ENCODE measurements at regions not wholly inside any gene's neighbourhood (a gene's known extent, or its start where the extent isn't known, plus 50 kb on each side); places are given as distances from the start of the nearest gene placed in this dataset.

- Histone ChIP-seq H3K4me1 (ENCODE audit: insufficient read depth, low read length, poor library complexity, severe bottlenecking) (no peaks in the 10 kb centered on the region), H3K36me3 (ENCODE audit: insufficient read depth, low read length, poor library complexity, severe bottlenecking) (no peaks in the 10 kb centered on the region), H3K9me3 (ENCODE audit: low read depth, low read length, poor library complexity, severe bottlenecking) (no peaks in the 10 kb centered on the region), H3K27me3 (replicated peaks; ENCODE audit: insufficient read depth, low read depth, low read length, poor library complexity) (no peaks in the 10 kb centered on the region), H3K4me3 (ENCODE audit: low read depth, low read length, poor library complexity, severe bottlenecking) (no peak overlapping the region), H3K27ac (ENCODE audit: low read depth, low read length, poor library complexity, severe bottlenecking) (no peak overlapping the region)
- intact Hi-C loops (cut with micrococcal nuclease; ENCODE audit: unreplicated experiment), result no loop called here
- BruUV-seq (replicated peaks), result no TSS peak
- ChIA-PET POLR2A (ENCODE audit: low non-redundant PET) (no interaction called here), CTCF (interaction anchor here (1.3 kb wide), 1 partner anchor 17 kb away, joined by 6 read pairs; no protein-coding TSS in a partner anchor)
- TF ChIP-seq EZH2 (IDR thresholded peaks at IDR 0.05; ENCODE audit: borderline replicate concordance, low read depth, low read length, poor library complexity, severe bottlenecking), result no peak
- no peak for TF ChIP-seq CTCF (conservative IDR thresholded peaks at IDR 0.05; ENCODE audit: low read depth, low read length)
- DNase-seq (ENCODE audit: low spot score), result no peak
These were observed 184.0 kb upstream of the ACTBL2 start for GRCh38 chr5:57666582-57666981.

GRCh38 chr5:57665146-57665936, 182.7 kb upstream of the ACTBL2 start:
- intact Hi-C loops (cut with micrococcal nuclease; ENCODE audit: unreplicated experiment), result no loop called here
- BruUV-seq (replicated peaks), result no TSS peak

GRCh38 chr5:57664700-57665099, 182.1 kb upstream of the ACTBL2 start:
- H3K36me3 ChIP-seq (ENCODE audit: insufficient read depth, low read length, poor library complexity, severe bottlenecking), result no peaks in the 10 kb centered on the region
- ChIA-PET CTCF (no interaction called here), POLR2A (ENCODE audit: low non-redundant PET) (no interaction called here)
- intact Hi-C loops (cut with micrococcal nuclease; ENCODE audit: unreplicated experiment), result no loop called here
- no peak for DNase-seq (ENCODE audit: low spot score)
- no TSS peak for BruUV-seq (replicated peaks)
- no peak for TF ChIP-seq CTCF (conservative IDR thresholded peaks at IDR 0.05; ENCODE audit: low read depth, low read length)
- no peak for TF ChIP-seq EZH2 (IDR thresholded peaks at IDR 0.05; ENCODE audit: borderline replicate concordance, low read depth, low read length, poor library complexity, severe bottlenecking)
- no peak overlapping the region for H3K4me3 ChIP-seq (ENCODE audit: low read depth, low read length, poor library complexity, severe bottlenecking)
- no peaks in the 10 kb centered on the region for H3K9me3 ChIP-seq (ENCODE audit: low read depth, low read length, poor library complexity, severe bottlenecking)
- no peaks in the 10 kb centered on the region for H3K27me3 ChIP-seq (replicated peaks; ENCODE audit: insufficient read depth, low read depth, low read length, poor library complexity)
- no peaks in the 10 kb centered on the region for H3K4me1 ChIP-seq (ENCODE audit: insufficient read depth, low read length, poor library complexity, severe bottlenecking)
- H3K27ac ChIP-seq (ENCODE audit: low read depth, low read length, poor library complexity, severe bottlenecking), result no peak overlapping the region

More at GRCh38 chr5:57665146-57665936, 182.7 kb upstream of the ACTBL2 start:
- no peaks in the 10 kb centered on the region for H3K36me3 ChIP-seq (ENCODE audit: insufficient read depth, low read length, poor library complexity, severe bottlenecking)
- TF ChIP-seq CTCF (conservative IDR thresholded peaks at IDR 0.05; ENCODE audit: low read depth, low read length) (no peak), EZH2 (IDR thresholded peaks at IDR 0.05; ENCODE audit: borderline replicate concordance, low read depth, low read length, poor library complexity, severe bottlenecking) (no peak)
- H3K27ac ChIP-seq (ENCODE audit: low read depth, low read length, poor library complexity, severe bottlenecking), result no peak overlapping the region
- ChIA-PET CTCF (interaction anchor here (1.3 kb wide), 1 partner anchor 15 kb away, joined by 6 read pairs; no protein-coding TSS in a partner anchor), POLR2A (ENCODE audit: low non-redundant PET) (no interaction called here)
- no peak for DNase-seq (ENCODE audit: low spot score)
- H3K4me1 ChIP-seq (ENCODE audit: insufficient read depth, low read length, poor library complexity, severe bottlenecking), result no peaks in the 10 kb centered on the region
- H3K4me3 ChIP-seq (ENCODE audit: low read depth, low read length, poor library complexity, severe bottlenecking), result no peak overlapping the region
- H3K9me3 ChIP-seq (ENCODE audit: low read depth, low read length, poor library complexity, severe bottlenecking), result no peaks in the 10 kb centered on the region
- no peaks in the 10 kb centered on the region for H3K27me3 ChIP-seq (replicated peaks; ENCODE audit: insufficient read depth, low read depth, low read length, poor library complexity)
